Stimulated activated naive B cell treated with anti-CD40 and anti-IgM and Interleukin-4, amounts not matched to agents 10 μg/mL and 1 μg/mL and 100 μg/mL, for 72 hours (primary cell): ENCODE measurements at regions not wholly inside any gene's neighbourhood (a gene's known extent, or its start where the extent isn't known, plus 50 kb on each side); places are given as distances from the start of the nearest gene placed in this dataset.
"Not testable (repeated sequence)": the region's sequence is repeated elsewhere in the genome, so short reads cannot be mapped to it uniquely, and the experiment has no call there.

Experiments used
- ATAC-seq, 2 donors: fragments of 150-1000 bp; cut with Tn5 transposase; replicated peaks; 2 replicates each; pipeline ENCODE4 v1.10.0; 2021; ENCODE audit warnings: moderate library complexity in 1 of 2
- DNase-seq: peaks from one replicate; pipeline ENCODE4 v3.0.0; 2021
- H3K27ac Mint-ChIP-seq: one replicate; pipeline ENCODE4 v1.8.0; 2022; ENCODE audit warnings: mild to moderate bottlenecking, mixed read lengths
- H3K27me3 Mint-ChIP-seq, 2 donors: one replicate each; pipeline ENCODE4 v1.8.0; 2022; ENCODE audit warnings: mixed read lengths in 2 of 2
- H3K36me3 Mint-ChIP-seq, 2 donors: one replicate each; pipeline ENCODE4 v1.8.0; 2022; ENCODE audit warnings: mixed read lengths in 2 of 2, mild to moderate bottlenecking in 1 of 2
- H3K4me1 Mint-ChIP-seq, 2 donors: one replicate each; pipeline ENCODE4 v1.8.0; 2022; ENCODE audit warnings: mixed read lengths in 2 of 2, mild to moderate bottlenecking in 1 of 2
- H3K4me3 Mint-ChIP-seq, 2 donors: one replicate each; pipeline ENCODE4 v1.8.0; 2022; ENCODE audit warnings: mild to moderate bottlenecking in 2 of 2, mixed read lengths in 2 of 2, moderate library complexity in 1 of 2
- H3K9me3 Mint-ChIP-seq, 2 donors: one replicate each; pipeline ENCODE4 v1.8.0; 2022; ENCODE audit warnings: mixed read lengths in 2 of 2, mild to moderate bottlenecking in 1 of 2

DNA sequence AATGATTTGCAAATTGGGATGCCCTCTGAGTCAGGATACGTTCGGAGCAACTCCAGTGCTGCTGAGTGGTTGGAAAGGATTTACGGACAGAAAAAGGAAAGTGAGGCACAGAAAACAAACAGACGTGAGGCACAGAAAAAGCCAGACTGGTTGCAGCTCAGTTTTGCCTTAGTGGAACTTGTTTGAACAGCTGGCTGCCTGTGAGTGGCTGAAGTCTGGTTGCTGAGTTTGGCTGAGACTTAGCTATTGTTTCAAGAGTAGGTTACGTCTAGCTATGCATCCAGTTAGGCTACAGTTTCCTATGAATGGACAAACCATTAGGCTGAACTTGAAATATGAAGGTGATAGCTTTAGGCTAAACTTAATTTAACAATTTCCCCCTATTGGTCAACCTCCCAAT is 256.6 kb downstream of the VAPA start:
- Mint-ChIP-seq H3K4me1 (peaks cover 4 to 14% of the 10 kb centered on the region in 2 donors), H3K9me3 (peaks cover 0 to 2% of the 10 kb centered on the region in 2 donors), H3K36me3 (peaks cover 0 to 2% of the 10 kb centered on the region in 2 donors), H3K27me3 (no peaks in the 10 kb centered on the region), H3K4me3 (no peak overlapping the region), H3K27ac (no peak overlapping the region)
- ATAC-seq = no peak
- no peak for DNase-seq

GRCh38 chr18:10175333-10175732 is 261.5 kb downstream of the VAPA start:
- Mint-ChIP-seq H3K4me1 (peaks cover 25 to 33% of the 10 kb centered on the region in 2 donors), H3K9me3 (peaks cover 8 to 11% of the 10 kb centered on the region in 2 donors)
- H3K36me3 Mint-ChIP-seq, DNase-seq, H3K27me3 Mint-ChIP-seq, H3K27ac Mint-ChIP-seq, ATAC-seq, H3K4me3 Mint-ChIP-seq: not testable (repeated sequence)

GRCh38 chr18:10179326-10179725 is 265.5 kb downstream of the VAPA start:
- Mint-ChIP-seq H3K4me3 (peak overlapping the region; percentile 10 to 42), H3K4me1 (peaks cover 28 to 36% of the 10 kb centered on the region in 2 donors), H3K9me3 (peaks cover 9 to 10% of the 10 kb centered on the region in 2 donors)
- H3K27ac Mint-ChIP-seq, ATAC-seq, H3K27me3 Mint-ChIP-seq, H3K36me3 Mint-ChIP-seq, DNase-seq: not testable (repeated sequence)

DNA sequence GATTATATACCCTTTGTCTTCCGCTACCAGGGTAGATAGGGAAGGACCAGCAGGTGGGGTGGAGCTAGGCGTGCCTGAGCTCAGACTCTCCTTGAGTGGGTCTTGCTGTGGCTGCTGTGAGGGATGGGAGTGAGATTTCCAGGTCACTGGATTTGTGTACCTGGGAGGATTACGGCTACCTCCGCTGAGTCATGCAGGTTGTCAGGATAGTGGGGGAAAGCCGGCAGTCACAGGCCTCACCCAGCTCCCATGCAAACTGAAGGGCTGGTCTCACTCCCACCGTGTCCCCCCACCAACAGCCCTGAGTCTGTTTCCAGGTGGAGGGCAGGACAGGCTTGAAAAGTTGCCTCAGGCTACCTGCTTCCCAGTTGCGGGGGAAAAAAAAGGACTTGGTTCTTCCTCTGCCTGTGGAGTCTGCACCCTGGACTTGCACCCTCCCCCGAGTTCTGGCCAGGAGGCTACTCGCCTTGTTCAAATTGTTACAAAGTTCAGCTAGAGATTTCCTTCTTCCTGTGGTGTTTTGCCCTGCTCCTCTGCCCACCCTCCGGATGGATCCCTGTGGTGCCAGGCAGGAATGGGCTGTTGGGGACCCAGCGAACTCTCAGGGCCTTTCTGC is 268.3 kb downstream of the VAPA start:
- H3K9me3 Mint-ChIP-seq = peaks cover 9 to 10% of the 10 kb centered on the region in 2 donors
- H3K4me1 Mint-ChIP-seq = peaks cover 22 to 23% of the 10 kb centered on the region in 2 donors
- H3K36me3 Mint-ChIP-seq = peaks cover 3 to 7% of the 10 kb centered on the region in 2 donors
- no peak overlapping the region for H3K4me3 Mint-ChIP-seq
- DNase-seq (no peak), ATAC-seq (no peak)
- no peaks in the 10 kb centered on the region for H3K27me3 Mint-ChIP-seq
- no peak overlapping the region for H3K27ac Mint-ChIP-seq

GRCh38 chr18:10184776-10185175 is 269.7 kb upstream of the APCDD1 start:
- H3K4me1 Mint-ChIP-seq = peaks cover 13 to 15% of the 10 kb centered on the region in 2 donors
- no peak for DNase-seq
- peaks cover 3 to 6% of the 10 kb centered on the region in 2 donors for H3K9me3 Mint-ChIP-seq
- peak; percentile 79 to 95 for ATAC-seq
- H3K27ac Mint-ChIP-seq = no peak overlapping the region
- H3K27me3 Mint-ChIP-seq = no peaks in the 10 kb centered on the region
- peaks cover 3% of the 10 kb centered on the region in 2 donors for H3K36me3 Mint-ChIP-seq
- H3K4me3 Mint-ChIP-seq = no peak overlapping the region

GRCh38 chr18:10188971-10189810 is 265.2 kb upstream of the APCDD1 start:
- no peaks in the 10 kb centered on the region for H3K27me3 Mint-ChIP-seq
- H3K4me3 Mint-ChIP-seq = no peak overlapping the region
- H3K36me3 Mint-ChIP-seq = no peaks in the 10 kb centered on the region
- peaks cover 7 to 9% of the 10 kb centered on the region in 2 donors for H3K4me1 Mint-ChIP-seq
- no peak overlapping the region for H3K27ac Mint-ChIP-seq
- no peaks in the 10 kb centered on the region for H3K9me3 Mint-ChIP-seq
- DNase-seq (no peak), ATAC-seq (no peak)

GRCh38 chr18:10190564-10190963 is 263.9 kb upstream of the APCDD1 start:
- Mint-ChIP-seq H3K36me3 (no peaks in the 10 kb centered on the region), H3K27ac (no peak overlapping the region), H3K27me3 (no peaks in the 10 kb centered on the region), H3K9me3 (no peaks in the 10 kb centered on the region), H3K4me1 (peaks cover 0 to 3% of the 10 kb centered on the region in 2 donors), H3K4me3 (no peak overlapping the region)
- no peak for ATAC-seq
- no peak for DNase-seq

- no peaks in the 10 kb centered on the region for H3K27me3 Mint-ChIP-seq
These were observed 261.0 kb upstream of the APCDD1 start for GRCh38 chr18:10193444-10193843.

DNA sequence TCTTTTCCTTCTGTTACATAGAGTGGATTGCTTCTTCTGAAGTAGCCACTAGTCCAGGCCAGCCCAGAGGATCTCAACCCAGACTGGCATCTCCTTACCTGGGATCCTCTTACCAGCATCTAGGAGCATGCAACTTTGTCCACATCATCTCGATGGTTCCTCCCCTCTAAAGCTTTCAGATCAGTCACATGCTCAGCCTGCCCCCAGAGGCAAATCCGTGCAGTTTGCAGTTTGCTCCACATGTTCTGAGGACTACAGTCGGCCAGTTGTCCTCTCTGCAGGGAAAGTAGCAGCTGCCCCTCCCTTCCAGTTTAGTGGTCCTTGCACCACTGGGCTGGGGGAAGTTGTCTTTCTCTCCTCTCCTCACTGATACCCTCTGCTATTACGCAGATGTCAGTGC is 259.8 kb upstream of the APCDD1 start:
- Mint-ChIP-seq H3K4me1 (no peaks in the 10 kb centered on the region), H3K27ac (no peak overlapping the region), H3K9me3 (no peaks in the 10 kb centered on the region), H3K36me3 (no peaks in the 10 kb centered on the region), H3K27me3 (no peaks in the 10 kb centered on the region), H3K4me3 (no peak overlapping the region)
- DNase-seq (no peak), ATAC-seq (no peak)

More at GRCh38 chr18:10193444-10193843, 261.0 kb upstream of the APCDD1 start:
- Mint-ChIP-seq H3K9me3 (no peaks in the 10 kb centered on the region), H3K27ac (no peak overlapping the region), H3K36me3 (no peaks in the 10 kb centered on the region), H3K4me1 (no peaks in the 10 kb centered on the region), H3K4me3 (no peak overlapping the region)
- no peak for ATAC-seq
- DNase-seq = no peak

GRCh38 chr18:10195529-10195928 is 258.9 kb upstream of the APCDD1 start:
- H3K9me3 Mint-ChIP-seq = no peaks in the 10 kb centered on the region
- ATAC-seq = no peak

GRCh38 chr18:10197097-10197496 is 257.3 kb upstream of the APCDD1 start:
- no peak for ATAC-seq
- no peak overlapping the region for H3K27ac Mint-ChIP-seq
- no peaks in the 10 kb centered on the region for H3K27me3 Mint-ChIP-seq
- DNase-seq = no peak
- peaks cover 0 to 2% of the 10 kb centered on the region in 2 donors for H3K9me3 Mint-ChIP-seq
- H3K4me3 Mint-ChIP-seq = no peak overlapping the region
- peaks cover 0 to 3% of the 10 kb centered on the region in 2 donors for H3K4me1 Mint-ChIP-seq
- no peaks in the 10 kb centered on the region for H3K36me3 Mint-ChIP-seq

More at GRCh38 chr18:10195529-10195928, 258.9 kb upstream of the APCDD1 start:
- Mint-ChIP-seq H3K27me3 (no peaks in the 10 kb centered on the region), H3K27ac (no peak overlapping the region), H3K4me3 (no peak overlapping the region), H3K36me3 (no peaks in the 10 kb centered on the region), H3K4me1 (no peaks in the 10 kb centered on the region)
- DNase-seq = no peak

- Mint-ChIP-seq H3K36me3 (no peaks in the 10 kb centered on the region), H3K9me3 (peaks cover 0 to 2% of the 10 kb centered on the region in 2 donors), H3K27me3 (no peaks in the 10 kb centered on the region), H3K4me3 (no peak overlapping the region), H3K27ac (no peak overlapping the region), H3K4me1 (peaks cover 0 to 3% of the 10 kb centered on the region in 2 donors)
- DNase-seq (no peak), ATAC-seq (no peak)
These were observed 253.2 kb upstream of the APCDD1 start for GRCh38 chr18:10201226-10201625.

- no peak for ATAC-seq
- no peak for DNase-seq
- no peak overlapping the region for H3K27ac Mint-ChIP-seq
- H3K27me3 Mint-ChIP-seq = no peaks in the 10 kb centered on the region
- no peaks in the 10 kb centered on the region for H3K36me3 Mint-ChIP-seq
- H3K4me1 Mint-ChIP-seq = peaks cover 0 to 3% of the 10 kb centered on the region in 2 donors
- H3K4me3 Mint-ChIP-seq = no peak overlapping the region
- H3K9me3 Mint-ChIP-seq = peaks cover 0 to 2% of the 10 kb centered on the region in 2 donors
These were observed 252.8 kb upstream of the APCDD1 start for GRCh38 chr18:10201659-10202058.

- Mint-ChIP-seq H3K27ac (no peak overlapping the region), H3K4me1 (peaks cover 0 to 3% of the 10 kb centered on the region in 2 donors), H3K36me3 (no peaks in the 10 kb centered on the region), H3K27me3 (no peaks in the 10 kb centered on the region), H3K4me3 (no peak overlapping the region), H3K9me3 (peaks cover 0 to 2% of the 10 kb centered on the region in 2 donors)
- DNase-seq (no peak), ATAC-seq (no peak)
These were observed 251.6 kb upstream of the APCDD1 start for GRCh38 chr18:10202845-10203321.

DNA sequence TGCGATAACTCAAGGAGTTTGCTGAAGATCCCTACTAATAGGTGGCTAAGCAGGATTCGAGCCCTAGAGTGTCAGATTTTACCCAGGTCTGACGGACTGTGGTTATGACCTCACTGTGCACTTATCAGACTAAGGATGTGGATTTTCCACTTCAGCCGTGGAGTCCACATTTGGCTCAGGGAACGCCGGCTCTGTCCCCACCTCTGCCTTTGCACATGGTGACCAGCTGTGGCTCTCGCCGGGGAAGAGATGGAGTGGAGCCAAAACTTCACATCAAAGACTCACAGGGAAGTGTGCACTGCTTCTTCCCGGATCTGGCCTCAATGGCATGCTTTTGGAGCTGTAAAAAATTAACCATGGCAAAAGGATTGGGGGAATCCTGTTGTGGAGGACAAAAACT is 249.3 kb upstream of the APCDD1 start:
- Mint-ChIP-seq H3K27ac (no peak overlapping the region), H3K4me3 (no peak overlapping the region), H3K27me3 (no peaks in the 10 kb centered on the region), H3K9me3 (peaks cover 0 to 2% of the 10 kb centered on the region in 2 donors), H3K4me1 (peaks cover 0 to 3% of the 10 kb centered on the region in 2 donors), H3K36me3 (no peaks in the 10 kb centered on the region)
- DNase-seq = no peak
- no peak for ATAC-seq
